CD4-positive, CD25-positive, alpha-beta regulatory T cell (primary cell): ENCODE measurements at regions not wholly inside any gene's neighbourhood (a gene's known extent, or its start where the extent isn't known, plus 50 kb on each side); places are given as distances from the start of the nearest gene placed in this dataset.
A peak's percentile ranks its signal among the peaks of the same experiment; 100 is the strongest.

Source experiments
- ATAC-seq, 2 donors: fragments of 150-1000 bp; cut with Tn5 transposase; one replicate each; pipeline ENCODE4 v1.10.0; 2021; ENCODE audit warnings: low read depth in 2 of 2, moderate number of reproducible peaks in 2 of 2, moderate library complexity in 1 of 2
- DNase-seq, 3 donors: peaks; one replicate each; pipeline versions ENCODE4 v3.0.0 to v3.0.0-alpha.2; 2012 to 2022; ENCODE audit warnings: mixed read lengths in 1 of 3
- H3K27ac ChIP-seq: one replicate; pipeline ENCODE4 v1.7.0; 2013; ENCODE audit warnings: mild to moderate bottlenecking, low read length; ENCODE audit not compliant: insufficient read depth, poor library complexity, severe bottlenecking
- H3K27me3 ChIP-seq: one replicate; pipeline ENCODE4 v1.7.0; 2013; ENCODE audit warnings: low read length; ENCODE audit not compliant: control insufficient read depth, insufficient read depth
- H3K36me3 ChIP-seq: one replicate; pipeline ENCODE4 v1.7.0; 2013; ENCODE audit warnings: mild to moderate bottlenecking, low read length, moderate library complexity; ENCODE audit not compliant: control insufficient read depth, insufficient read depth
- H3K4me1 ChIP-seq: 2 replicates; pipeline ENCODE4 v1.7.0; 2013; ENCODE audit warnings: mild to moderate bottlenecking, low read length; ENCODE audit not compliant: insufficient read depth, control insufficient read depth, poor library complexity, severe bottlenecking
- H3K4me3 ChIP-seq: one replicate; pipeline ENCODE4 v1.7.0; 2013; ENCODE audit warnings: low read depth, mild to moderate bottlenecking, low read length, moderate library complexity
- H3K9me3 ChIP-seq, 2 experiments: 1 replicate in 1 of 2; 2 replicates in 1 of 2; pipeline ENCODE4 v1.7.0; 2013; ENCODE audit warnings: low read length in 2 of 2, mild to moderate bottlenecking in 1 of 2, moderate library complexity in 1 of 2; ENCODE audit not compliant: control insufficient read depth in 2 of 2
- H3K27ac Mint-ChIP-seq, 3 donors: one replicate each; pipeline ENCODE4 v1.8.0; 2020 to 2022; ENCODE audit warnings: mild to moderate bottlenecking in 3 of 3, mixed read lengths in 3 of 3, moderate library complexity in 2 of 3
- H3K27me3 Mint-ChIP-seq: one replicate; pipeline ENCODE4 v1.8.0; 2022; ENCODE audit warnings: mild to moderate bottlenecking, mixed read lengths
- H3K36me3 Mint-ChIP-seq: one replicate; pipeline ENCODE4 v1.8.0; 2020; ENCODE audit warnings: mixed read lengths
- H3K4me1 Mint-ChIP-seq, 4 donors: one replicate each; pipeline ENCODE4 v1.8.0; 2020 to 2022; ENCODE audit warnings: mixed read lengths in 4 of 4, mild to moderate bottlenecking in 1 of 4
- H3K4me3 Mint-ChIP-seq, 4 donors: one replicate each; pipeline ENCODE4 v1.8.0; 2020 to 2022; ENCODE audit warnings: mild to moderate bottlenecking in 4 of 4, mixed read lengths in 4 of 4, moderate library complexity in 3 of 4
- H3K9me3 Mint-ChIP-seq, 7 donors: one replicate each; pipeline ENCODE4 v1.8.0; 2020 to 2022; ENCODE audit warnings: mixed read lengths in 7 of 7, mild to moderate bottlenecking in 3 of 7, moderate library complexity in 2 of 7

- Histone ChIP-seq H3K9me3 (peaks cover 0 to 3% of the 10 kb centered on the region in 2 experiments), H3K36me3 (no peaks in the 10 kb centered on the region), H3K4me3 (no peak overlapping the region), H3K4me1 (no peaks in the 10 kb centered on the region), H3K27ac (no peak overlapping the region), H3K27me3 (no peaks in the 10 kb centered on the region)
- ATAC-seq (no peak), DNase-seq (no peak)
- Mint-ChIP-seq H3K27ac (no peak overlapping the region), H3K4me1 (no peaks in the 10 kb centered on the region), H3K27me3 (no peaks in the 10 kb centered on the region), H3K4me3 (no peak overlapping the region), H3K36me3 (no peaks in the 10 kb centered on the region), H3K9me3 (peaks cover 0 to 10% (median 3%) of the 10 kb centered on the region in 7 donors)
These were observed 350.0 kb downstream of the PRDM2 start for GRCh38 chr1:14049965-14050364.

- no peaks in the 10 kb centered on the region for H3K4me1 ChIP-seq
- H3K9me3 ChIP-seq: no peaks in the 10 kb centered on the region
- H3K27ac ChIP-seq: no peak overlapping the region
- ATAC-seq (no peak), DNase-seq (no peak)
- no peak overlapping the region for H3K4me3 Mint-ChIP-seq
- H3K9me3 Mint-ChIP-seq: peaks cover 0 to 6% (median 1%) of the 10 kb centered on the region in 7 donors
- H3K4me3 ChIP-seq: no peak overlapping the region
- H3K4me1 Mint-ChIP-seq: no peaks in the 10 kb centered on the region
- no peak overlapping the region for H3K27ac Mint-ChIP-seq
- no peaks in the 10 kb centered on the region for H3K27me3 ChIP-seq
- no peaks in the 10 kb centered on the region for H3K36me3 ChIP-seq
- H3K36me3 Mint-ChIP-seq: no peaks in the 10 kb centered on the region
- H3K27me3 Mint-ChIP-seq: peaks cover 5% of the 10 kb centered on the region
These were observed 355.6 kb downstream of the PRDM2 start for GRCh38 chr1:14055442-14056223.

GRCh38 chr1:14057640-14058039, 357.7 kb downstream of the PRDM2 start:
- Histone ChIP-seq H3K36me3 (no peaks in the 10 kb centered on the region), H3K4me3 (no peak overlapping the region), H3K27ac (no peak overlapping the region), H3K9me3 (no peaks in the 10 kb centered on the region), H3K27me3 (no peaks in the 10 kb centered on the region), H3K4me1 (no peaks in the 10 kb centered on the region)
- Mint-ChIP-seq H3K4me3 (no peak overlapping the region), H3K27me3 (peaks cover 5% of the 10 kb centered on the region), H3K27ac (no peak overlapping the region), H3K36me3 (no peaks in the 10 kb centered on the region), H3K9me3 (peaks cover 0 to 6% (median 3%) of the 10 kb centered on the region in 7 donors), H3K4me1 (no peaks in the 10 kb centered on the region)
- no peak for DNase-seq
- no peak for ATAC-seq

GRCh38 chr1:14061204-14061603, 361.2 kb downstream of the PRDM2 start:
- Histone ChIP-seq H3K4me1 (no peaks in the 10 kb centered on the region), H3K27me3 (no peaks in the 10 kb centered on the region), H3K9me3 (no peaks in the 10 kb centered on the region), H3K4me3 (no peak overlapping the region), H3K27ac (no peak overlapping the region), H3K36me3 (no peaks in the 10 kb centered on the region)
- DNase-seq (no peak), ATAC-seq (no peak)
- Mint-ChIP-seq H3K4me3 (no peak overlapping the region), H3K4me1 (no peaks in the 10 kb centered on the region), H3K36me3 (no peaks in the 10 kb centered on the region), H3K27me3 (peaks cover 5% of the 10 kb centered on the region), H3K27ac (peak overlapping the region in 1 of 3 donors; percentile 38), H3K9me3 (peaks cover 0 to 6% (median 3%) of the 10 kb centered on the region in 7 donors)

GRCh38 chr1:14061722-14062121, 361.7 kb downstream of the PRDM2 start:
- H3K36me3 Mint-ChIP-seq: no peaks in the 10 kb centered on the region
- H3K9me3 ChIP-seq: no peaks in the 10 kb centered on the region
- H3K4me3 Mint-ChIP-seq: no peak overlapping the region
- peaks cover 0 to 6% (median 3%) of the 10 kb centered on the region in 7 donors for H3K9me3 Mint-ChIP-seq
- no peak overlapping the region for H3K27ac ChIP-seq
- H3K4me3 ChIP-seq: no peak overlapping the region
- H3K36me3 ChIP-seq: no peaks in the 10 kb centered on the region
- H3K27me3 ChIP-seq: no peaks in the 10 kb centered on the region
- no peak overlapping the region for H3K27ac Mint-ChIP-seq
- no peaks in the 10 kb centered on the region for H3K4me1 ChIP-seq
- peaks cover 5% of the 10 kb centered on the region for H3K27me3 Mint-ChIP-seq
- ATAC-seq (no peak), DNase-seq (no peak)
- no peaks in the 10 kb centered on the region for H3K4me1 Mint-ChIP-seq

GRCh38 chr1:14062669-14063068, 362.7 kb downstream of the PRDM2 start:
- H3K27ac ChIP-seq: no peak overlapping the region
- H3K4me3 ChIP-seq: no peak overlapping the region
- no peaks in the 10 kb centered on the region for H3K36me3 ChIP-seq
- no peaks in the 10 kb centered on the region for H3K27me3 ChIP-seq
- DNase-seq (no peak), ATAC-seq (no peak)
- Mint-ChIP-seq H3K27ac (peak overlapping the region in 1 of 3 donors; percentile 22), H3K9me3 (peaks cover 0 to 6% (median 3%) of the 10 kb centered on the region in 7 donors), H3K4me1 (no peaks in the 10 kb centered on the region), H3K27me3 (peaks cover 5% of the 10 kb centered on the region), H3K4me3 (no peak overlapping the region), H3K36me3 (no peaks in the 10 kb centered on the region)
- H3K4me1 ChIP-seq: no peaks in the 10 kb centered on the region
- no peaks in the 10 kb centered on the region for H3K9me3 ChIP-seq

- Mint-ChIP-seq H3K4me1 (no peaks in the 10 kb centered on the region), H3K27ac (no peak overlapping the region), H3K36me3 (no peaks in the 10 kb centered on the region), H3K9me3 (peaks cover 0 to 4% (median 0%) of the 10 kb centered on the region in 7 donors), H3K27me3 (no peaks in the 10 kb centered on the region), H3K4me3 (no peak overlapping the region)
- H3K4me1 ChIP-seq: no peaks in the 10 kb centered on the region
- H3K27ac ChIP-seq: no peak overlapping the region
- no peak overlapping the region for H3K4me3 ChIP-seq
- H3K27me3 ChIP-seq: no peaks in the 10 kb centered on the region
- H3K9me3 ChIP-seq: no peaks in the 10 kb centered on the region
- DNase-seq: no peak
- no peaks in the 10 kb centered on the region for H3K36me3 ChIP-seq
- no peak for ATAC-seq
These were observed 364.9 kb downstream of the PRDM2 start for GRCh38 chr1:14064649-14065442.
